GM18951 (cell line): ENCODE measurements at regions not wholly inside any gene's neighbourhood (a gene's known extent, or its start where the extent isn't known, plus 50 kb on each side); places are given as distances from the start of the nearest gene placed in this dataset.
"Not testable (repeated sequence)": the region's sequence is repeated elsewhere in the genome, so short reads cannot be mapped to it uniquely, and the experiment has no call there.

Experiments
- POLR2A ChIP-seq: IDR thresholded peaks from 4 replicates; pipeline ENCODE4 v1.6.1; 2011; ENCODE audit warnings: mild to moderate bottlenecking; ENCODE audit not compliant: insufficient read length, insufficient read depth; ENCODE audit errors: extremely low read depth
- in situ Hi-C: fragments of 300-500 bp; cut with MboI; formaldehyde crosslinking; loops from one replicate; pipeline ENCODE4 v1.12.0; 2022; ENCODE audit warnings: low sequenced_read_pairs, mixed read lengths, inconsistent platforms; ENCODE audit not compliant: unreplicated experiment

DNA sequence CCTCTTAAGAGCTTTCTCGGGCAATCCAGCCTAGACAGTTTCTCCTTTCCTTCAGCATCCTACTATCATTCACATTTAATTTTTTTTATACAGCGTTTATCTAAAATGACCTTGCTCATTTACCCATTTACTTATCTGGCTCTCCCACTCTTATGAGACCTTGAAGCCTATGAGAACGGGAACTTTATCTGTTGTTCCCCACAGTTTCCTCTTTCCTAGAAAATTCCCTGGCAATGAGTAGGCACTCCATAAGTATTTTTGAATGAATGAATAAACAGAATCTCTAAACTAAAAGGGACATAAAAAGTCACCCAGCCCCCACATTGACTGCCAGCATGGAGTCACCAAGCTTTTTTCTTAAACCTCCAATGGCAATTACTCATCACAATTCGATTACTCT, 353.2 kb downstream of the METTL4 start:
- in situ Hi-C loops = no loop called here
- no peak for TF ChIP-seq POLR2A

DNA sequence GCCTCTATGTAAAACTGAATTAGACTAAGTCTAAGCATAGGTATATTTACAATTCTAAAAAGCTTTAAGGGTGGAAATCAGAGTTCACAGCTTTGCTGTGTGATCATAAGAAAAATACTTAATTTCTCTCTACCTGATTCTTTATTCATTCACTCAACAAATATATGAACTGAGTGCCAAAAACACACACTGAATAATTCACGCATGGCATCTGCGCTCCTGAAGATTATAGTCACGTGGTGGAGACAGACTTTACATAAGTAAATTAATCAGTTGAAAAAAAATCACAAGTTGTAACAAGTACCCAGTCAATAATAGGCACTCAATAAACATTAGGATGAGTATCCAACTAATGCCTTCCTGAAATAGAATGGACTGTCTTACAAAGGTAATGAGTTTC, 351.6 kb downstream of the METTL4 start:
- in situ Hi-C loops = no loop called here

DNA sequence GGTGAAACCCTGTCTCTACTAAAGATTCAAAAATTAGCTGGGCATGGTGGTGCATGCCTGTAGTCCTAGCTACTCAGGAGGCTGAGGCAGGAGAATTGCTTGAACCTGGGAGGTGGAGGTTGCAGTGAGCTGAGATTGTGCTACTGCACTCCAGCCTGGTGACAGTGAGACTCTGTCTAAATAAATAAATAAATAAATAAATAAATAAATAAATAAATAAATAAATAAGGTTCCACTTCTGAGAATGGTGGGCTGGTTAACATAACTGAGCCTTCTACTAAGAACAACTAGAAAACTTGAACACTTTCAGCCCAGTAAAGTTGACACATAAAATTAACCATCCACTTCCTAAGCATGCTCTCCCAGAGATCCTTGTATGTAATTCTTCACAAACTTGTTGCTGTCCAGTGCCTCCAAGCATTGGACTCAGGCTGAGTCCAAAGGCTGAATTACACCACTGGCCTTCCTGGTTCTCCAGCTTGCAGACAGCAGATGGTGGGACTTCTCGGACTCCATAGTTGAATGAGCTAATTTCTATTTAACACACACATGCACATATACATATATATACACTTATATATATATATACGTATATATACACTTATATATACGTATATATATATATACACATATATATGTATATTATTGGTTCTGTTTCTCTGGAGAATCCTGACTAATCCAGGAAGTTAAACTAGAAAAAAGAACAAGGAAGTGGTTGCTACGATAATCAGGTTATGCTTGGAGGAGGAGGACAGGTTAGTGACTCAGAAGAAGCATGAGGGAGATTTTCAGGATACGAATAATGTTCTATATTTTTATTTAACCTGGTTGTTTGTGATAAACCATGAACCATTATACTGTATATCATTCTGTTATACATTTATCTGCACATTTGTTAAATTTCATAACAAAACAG, 348.8 kb downstream of the METTL4 start:
- in situ Hi-C loops = no loop called here

More for the DNA sequence above, 351.6 kb downstream of the METTL4 start:
- TF ChIP-seq POLR2A = no peak

GRCh38 chr18:2223449-2223848, 347.9 kb downstream of the METTL4 start:
- TF ChIP-seq POLR2A = no peak
- in situ Hi-C loops = no loop called here

More for the DNA sequence above, 348.8 kb downstream of the METTL4 start:
- no peak for TF ChIP-seq POLR2A

GRCh38 chr18:2223849-2224248, 347.5 kb downstream of the METTL4 start:
- in situ Hi-C loops = no loop called here
- TF ChIP-seq POLR2A = no peak

- in situ Hi-C loops = no loop called here
- TF ChIP-seq POLR2A = no peak
Measured at GRCh38 chr18:2236232-2236631, 335.1 kb downstream of the METTL4 start.

- in situ Hi-C loops = no loop called here
- no peak for TF ChIP-seq POLR2A
Measured at GRCh38 chr18:2237706-2238105, 333.6 kb downstream of the METTL4 start.

DNA sequence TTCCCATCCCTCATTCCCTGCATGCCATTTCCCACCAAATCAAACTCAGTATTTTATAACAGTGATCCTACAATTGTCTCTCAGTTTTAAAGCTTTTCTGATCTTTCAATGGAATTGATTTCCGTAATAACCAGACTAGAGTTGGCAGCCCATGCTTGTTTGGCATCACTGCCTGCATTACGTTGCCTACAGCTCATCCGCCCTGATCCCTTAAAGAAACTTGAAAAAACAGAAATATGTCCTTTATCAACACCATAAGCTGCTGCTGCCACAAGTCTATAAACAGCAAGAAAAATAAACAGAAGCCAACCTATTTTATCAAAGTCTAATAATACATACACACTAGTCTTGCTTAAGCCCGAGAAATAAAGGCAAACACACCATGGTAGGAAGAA, 331.0 kb downstream of the METTL4 start:
- no peak for TF ChIP-seq POLR2A
- in situ Hi-C loops = no loop called here

DNA sequence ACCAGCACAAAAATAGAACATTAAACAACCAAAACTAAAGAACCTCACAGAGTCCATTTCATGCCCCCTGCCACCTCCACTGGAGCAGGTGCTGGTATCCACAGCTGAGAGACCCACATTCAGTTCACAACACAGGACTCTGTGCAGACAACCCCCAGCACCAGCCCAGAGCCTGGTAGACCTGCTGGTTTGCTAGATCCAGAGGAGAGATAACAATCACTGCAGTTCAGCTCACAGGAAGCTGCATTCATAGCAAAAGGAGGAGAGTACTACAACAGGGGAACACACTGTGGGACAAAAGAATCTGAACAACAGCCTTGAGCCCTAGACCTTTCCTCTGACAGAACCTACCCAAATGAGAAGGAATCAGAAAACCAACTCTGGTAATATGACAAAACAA, 326.7 kb downstream of the METTL4 start:
- in situ Hi-C loops = no loop called here
- no peak for TF ChIP-seq POLR2A

- in situ Hi-C loops = not testable (repeated sequence)
Measured at GRCh38 chr18:2247101-2247500, 324.2 kb downstream of the METTL4 start.

DNA sequence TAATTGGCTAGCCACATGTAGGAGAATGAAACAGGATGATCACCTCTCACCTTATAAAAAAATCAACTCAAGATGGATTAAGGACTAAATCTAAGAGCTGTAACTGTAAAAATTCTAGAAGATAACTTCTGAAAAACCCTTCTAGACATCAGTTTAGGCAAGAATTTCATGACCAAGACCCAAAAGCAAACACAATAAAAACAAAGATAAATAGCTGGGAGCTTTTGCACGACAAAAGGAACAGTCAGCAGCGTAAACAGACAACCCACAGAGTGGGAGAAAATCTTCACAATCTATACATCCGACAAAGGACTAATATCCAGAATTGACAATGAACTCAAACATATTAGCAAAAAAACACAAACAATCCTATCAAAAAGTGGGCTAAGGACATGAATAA, 316.3 kb downstream of the METTL4 start:
- in situ Hi-C loops = no loop called here
- no peak for TF ChIP-seq POLR2A

GRCh38 chr18:2256577-2256976, 314.7 kb downstream of the METTL4 start:
- in situ Hi-C loops = no loop called here
- no peak for TF ChIP-seq POLR2A

DNA sequence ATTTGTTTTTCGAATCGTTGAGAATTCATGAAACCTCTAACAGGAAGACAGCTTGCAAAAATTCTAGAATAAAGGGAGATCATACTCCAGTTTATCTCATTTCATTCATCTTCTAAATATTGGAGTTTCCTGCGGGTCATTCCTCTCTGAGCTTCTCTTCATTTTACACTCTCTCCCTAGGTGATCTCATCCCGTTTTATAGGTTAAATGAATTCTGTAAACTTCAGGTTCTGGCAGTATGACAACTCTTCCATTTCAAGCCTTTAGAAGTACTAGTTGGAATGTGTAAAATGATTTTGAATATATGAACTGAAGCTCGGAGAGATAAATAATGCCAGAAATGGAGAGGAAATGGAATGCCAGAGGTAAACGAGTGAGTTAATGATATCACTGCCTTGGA, 312.4 kb downstream of the METTL4 start:
- TF ChIP-seq POLR2A = no peak
- in situ Hi-C loops = no loop called here

DNA sequence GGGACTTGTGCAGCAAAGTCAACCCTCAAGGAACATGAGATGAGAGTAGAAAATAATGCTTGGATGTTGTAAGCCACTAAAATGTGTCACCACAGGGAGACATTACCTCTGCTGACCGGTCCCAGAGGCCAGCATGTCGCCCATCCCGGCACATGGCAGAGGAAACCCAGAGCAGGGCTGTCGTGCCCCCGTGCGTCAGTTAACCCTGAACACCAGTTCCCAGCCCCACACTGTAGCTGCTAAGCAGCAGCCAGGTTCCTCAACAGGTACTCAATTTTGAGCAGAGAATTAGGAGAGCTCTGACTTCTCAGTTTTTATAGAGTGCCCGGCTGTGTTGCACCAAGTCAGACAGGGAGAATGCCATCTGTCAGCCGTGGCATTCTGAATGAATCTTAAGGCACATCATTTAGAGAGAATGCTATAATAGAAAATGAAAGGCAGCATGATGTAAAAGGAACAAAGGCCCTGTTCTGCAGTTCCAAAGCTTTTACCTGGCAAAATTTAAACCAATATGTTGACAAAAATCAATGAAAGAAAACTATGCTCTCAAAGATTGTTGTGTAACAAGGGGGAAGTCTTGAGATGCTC, 307.9 kb downstream of the METTL4 start:
- TF ChIP-seq POLR2A = no peak
- in situ Hi-C loops = no loop called here
